Cardiac muscle cell (in vitro differentiated cells and primary cell): ENCODE measurements at regions not wholly inside any gene's neighbourhood (a gene's known extent, or its start where the extent isn't known, plus 50 kb on each side); places are given as distances from the start of the nearest gene placed in this dataset.
A peak's percentile ranks its signal among the peaks of the same experiment; 100 is the strongest.

Experiments
- DNase-seq, 2 donors: peaks; one replicate each; pipeline versions ENCODE4 v3.0.0 to v3.0.0-alpha.2; 2010 to 2017; ENCODE audit warnings: low read depth in 1 of 2, low spot score in 1 of 2
- H3K27ac ChIP-seq: fragments of 200-600 bp; sonication (generic); 2 replicates; pipeline ENCODE4 v1.5.1; 2016
- H3K27me3 ChIP-seq: fragments of 200-600 bp; sonication (generic); 2 replicates; pipeline ENCODE4 v1.6.0; 2016; ENCODE audit warnings: control low read depth
- H3K36me3 ChIP-seq: fragments of 200-600 bp; sonication (generic); 2 replicates; pipeline ENCODE4 v1.5.1; 2016; ENCODE audit warnings: control low read depth
- H3K4me1 ChIP-seq: fragments of 200-600 bp; sonication (generic); 2 replicates; pipeline ENCODE4 v1.8.1; 2017; ENCODE audit warnings: low read depth, mild to moderate bottlenecking, mixed run types
- H3K4me3 ChIP-seq: fragments of 200-600 bp; sonication (generic); 2 replicates; pipeline ENCODE4 v1.5.1; 2016; ENCODE audit warnings: mild to moderate bottlenecking
- H3K9me3 ChIP-seq: fragments of 200-600 bp; sonication (generic); 2 replicates; pipeline ENCODE4 v1.5.1; 2017; ENCODE audit warnings: low read depth, mild to moderate bottlenecking, control low read depth
- CTCF ChIP-seq: IDR thresholded peaks from 2 replicates; pipeline ENCODE4 v1.5.1; 2012; ENCODE audit warnings: low read depth, mild to moderate bottlenecking, low read length

GRCh38 chr1:5597991-5598823 is 394.0 kb downstream of the NPHP4 start:
- Histone ChIP-seq H3K9me3 (no peaks in the 10 kb centered on the region), H3K36me3 (no peaks in the 10 kb centered on the region), H3K4me3 (no peak overlapping the region), H3K27me3 (no peaks in the 10 kb centered on the region), H3K27ac (no peak overlapping the region), H3K4me1 (peaks cover 5% of the 10 kb centered on the region)
- no peak for TF ChIP-seq CTCF
- no peak for DNase-seq

DNA sequence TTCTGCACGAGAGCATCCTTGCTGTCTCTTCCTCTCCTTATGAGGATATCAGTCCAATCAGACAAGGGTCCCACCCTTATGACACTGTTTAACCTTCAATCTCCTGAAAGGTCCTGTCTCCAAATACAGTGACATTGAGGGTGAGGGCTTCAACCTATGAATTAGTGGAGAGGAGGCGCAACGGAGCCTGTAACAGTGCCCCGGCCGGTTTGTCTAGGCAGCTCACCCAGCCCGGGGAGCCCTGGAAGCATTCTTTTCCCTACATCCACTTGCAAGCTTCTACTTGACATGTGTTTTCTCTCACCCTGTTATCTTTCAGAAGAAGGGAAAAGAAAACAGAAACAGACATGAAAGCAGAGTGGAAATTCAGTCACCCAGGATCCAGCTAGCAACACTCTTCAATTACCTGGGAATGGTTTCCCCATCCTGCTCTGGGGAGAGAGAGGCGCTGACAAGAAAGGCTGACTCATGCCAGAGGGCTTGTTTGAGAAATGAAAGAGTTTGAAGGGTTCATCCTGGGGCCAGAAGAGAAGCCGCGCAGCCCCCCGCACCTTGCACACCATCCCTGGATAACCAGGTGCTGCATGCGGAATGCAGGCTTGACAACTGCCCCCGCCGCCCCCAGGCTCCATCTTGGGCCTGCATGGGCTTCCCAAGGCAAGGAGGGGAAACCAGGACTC is 394.9 kb downstream of the NPHP4 start:
- H3K4me1 ChIP-seq = peaks cover 5% of the 10 kb centered on the region
- no peak overlapping the region for H3K4me3 ChIP-seq
- H3K9me3 ChIP-seq = no peaks in the 10 kb centered on the region
- no peak overlapping the region for H3K27ac ChIP-seq
- no peaks in the 10 kb centered on the region for H3K36me3 ChIP-seq
- TF ChIP-seq CTCF = no peak
- H3K27me3 ChIP-seq = no peaks in the 10 kb centered on the region
- DNase-seq = peak in 1 of 2 donors; percentile 11

- TF ChIP-seq CTCF = no peak
- no peaks in the 10 kb centered on the region for H3K9me3 ChIP-seq
- H3K4me3 ChIP-seq = no peak overlapping the region
- H3K27ac ChIP-seq = no peak overlapping the region
- no peaks in the 10 kb centered on the region for H3K27me3 ChIP-seq
- H3K36me3 ChIP-seq = no peaks in the 10 kb centered on the region
- peaks cover 5% of the 10 kb centered on the region for H3K4me1 ChIP-seq
- DNase-seq = no peak
Measured at GRCh38 chr1:5596651-5597050, 395.6 kb downstream of the NPHP4 start.

DNA sequence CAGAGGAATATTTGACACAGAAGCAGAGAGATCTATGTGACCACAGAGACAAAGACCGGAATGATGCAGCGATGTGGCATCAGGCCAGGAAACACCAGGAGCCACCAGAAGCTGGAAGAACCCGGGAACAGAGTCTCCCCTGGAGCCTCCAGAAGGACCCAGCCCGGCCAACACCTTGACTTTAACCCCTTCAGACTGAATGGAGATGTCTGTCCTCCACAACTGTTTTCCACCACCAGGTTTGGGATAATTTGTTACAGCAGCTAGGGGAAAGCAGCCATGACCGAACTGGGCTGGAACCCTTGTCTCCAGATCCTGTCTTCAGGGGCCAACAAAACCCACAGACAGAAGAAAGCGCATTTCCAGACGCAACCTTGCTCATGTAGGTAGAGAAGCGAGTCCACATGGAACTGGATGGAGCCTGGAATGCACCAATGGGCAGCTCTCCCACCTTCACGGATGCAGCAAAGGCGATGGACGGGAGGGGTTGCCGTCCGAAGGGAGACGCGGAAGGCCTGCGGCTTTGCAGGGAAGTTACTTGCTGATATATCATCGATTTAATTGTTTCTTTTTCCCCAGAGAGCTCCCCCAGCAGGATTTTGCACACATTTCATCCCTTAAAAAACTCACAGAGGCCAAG is 396.6 kb downstream of the NPHP4 start:
- peaks cover 5% of the 10 kb centered on the region for H3K4me1 ChIP-seq
- no peak overlapping the region for H3K27ac ChIP-seq
- no peak for TF ChIP-seq CTCF
- no peaks in the 10 kb centered on the region for H3K9me3 ChIP-seq
- DNase-seq = no peak
- H3K36me3 ChIP-seq = no peaks in the 10 kb centered on the region
- H3K4me3 ChIP-seq = no peak overlapping the region
- H3K27me3 ChIP-seq = no peaks in the 10 kb centered on the region

GRCh38 chr1:5594056-5594956 is 397.9 kb downstream of the NPHP4 start:
- peaks cover 5% of the 10 kb centered on the region for H3K4me1 ChIP-seq
- H3K4me3 ChIP-seq = no peak overlapping the region
- no peaks in the 10 kb centered on the region for H3K9me3 ChIP-seq
- H3K27me3 ChIP-seq = no peaks in the 10 kb centered on the region
- no peak overlapping the region for H3K27ac ChIP-seq
- DNase-seq = no peak
- no peak for TF ChIP-seq CTCF
- H3K36me3 ChIP-seq = no peaks in the 10 kb centered on the region
